MM.1S (cell line): ENCODE measurements at regions not wholly inside any gene's neighbourhood (a gene's known extent, or its start where the extent isn't known, plus 50 kb on each side); places are given as distances from the start of the nearest gene placed in this dataset.
A peak's percentile ranks its signal among the peaks of the same experiment; 100 is the strongest.

Experiments
- EZH2 ChIP-seq: fragments of 300-600 bp; sonication (generic); optimal IDR thresholded peaks from 2 replicates; pipeline ENCODE3; 2017; ENCODE audit warnings: low read depth, mild to moderate bottlenecking, antibody characterized with exemption, low read length, mixed read lengths
- EZH2phosphoT487 ChIP-seq: fragments of 300-600 bp; sonication (generic); IDR thresholded peaks from 2 replicates; pipeline ENCODE4 v1.6.1; 2018; ENCODE audit warnings: antibody characterized with exemption, low read length
- TF ChIP-seq, protein P1 (sequence below): fragments of 300-600 bp; sonication (generic); IDR thresholded peaks from 2 replicates; pipeline ENCODE4 v1.5.1; 2016; ENCODE audit warnings: antibody characterized with exemption, low read length, mixed read lengths

DNA sequence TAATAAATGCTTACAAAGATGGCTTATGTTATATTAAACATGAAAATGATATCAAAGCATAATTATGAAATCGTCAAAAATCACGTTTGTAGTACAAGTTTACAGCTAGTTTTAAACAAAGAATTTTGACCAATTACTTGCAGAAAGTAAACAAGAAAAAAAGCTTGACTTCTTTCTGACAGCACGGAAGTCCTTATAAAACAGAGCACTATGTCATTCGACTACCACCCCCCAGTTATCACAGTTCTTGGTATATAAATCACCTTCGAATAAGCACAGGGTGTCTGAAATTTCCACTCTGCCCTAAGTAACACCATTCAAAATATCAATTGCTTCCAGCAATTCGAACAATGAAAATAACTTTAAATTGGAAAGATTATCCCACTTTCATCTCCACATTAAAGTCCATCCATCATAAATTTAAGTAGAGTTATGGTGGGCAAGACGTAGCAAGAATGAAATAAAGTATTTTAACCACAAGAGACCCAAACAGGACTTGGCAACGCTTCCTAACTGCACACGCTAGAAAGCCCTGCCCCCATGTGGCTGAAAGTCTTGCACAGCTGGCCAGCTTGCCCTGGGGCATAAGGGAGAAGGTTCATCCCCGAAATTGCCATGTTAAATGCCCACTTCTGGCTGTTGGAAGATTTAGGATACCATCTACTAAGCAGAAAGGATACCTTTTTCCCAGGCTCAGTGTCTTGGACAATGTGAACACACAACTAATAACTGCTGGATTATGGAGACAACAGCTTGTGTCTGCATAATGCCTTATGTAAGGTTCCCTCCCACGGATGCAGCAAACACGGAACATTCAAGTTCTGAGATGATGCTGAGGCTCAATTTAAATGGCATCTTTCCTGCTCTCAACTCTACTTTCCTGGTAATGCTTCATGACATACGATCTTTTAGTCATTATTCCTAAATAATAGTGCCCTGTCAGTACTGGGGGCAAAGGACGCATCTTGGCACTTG, 116.4 kb upstream of the TJP1 start:
- TF ChIP-seq, protein P1, sequence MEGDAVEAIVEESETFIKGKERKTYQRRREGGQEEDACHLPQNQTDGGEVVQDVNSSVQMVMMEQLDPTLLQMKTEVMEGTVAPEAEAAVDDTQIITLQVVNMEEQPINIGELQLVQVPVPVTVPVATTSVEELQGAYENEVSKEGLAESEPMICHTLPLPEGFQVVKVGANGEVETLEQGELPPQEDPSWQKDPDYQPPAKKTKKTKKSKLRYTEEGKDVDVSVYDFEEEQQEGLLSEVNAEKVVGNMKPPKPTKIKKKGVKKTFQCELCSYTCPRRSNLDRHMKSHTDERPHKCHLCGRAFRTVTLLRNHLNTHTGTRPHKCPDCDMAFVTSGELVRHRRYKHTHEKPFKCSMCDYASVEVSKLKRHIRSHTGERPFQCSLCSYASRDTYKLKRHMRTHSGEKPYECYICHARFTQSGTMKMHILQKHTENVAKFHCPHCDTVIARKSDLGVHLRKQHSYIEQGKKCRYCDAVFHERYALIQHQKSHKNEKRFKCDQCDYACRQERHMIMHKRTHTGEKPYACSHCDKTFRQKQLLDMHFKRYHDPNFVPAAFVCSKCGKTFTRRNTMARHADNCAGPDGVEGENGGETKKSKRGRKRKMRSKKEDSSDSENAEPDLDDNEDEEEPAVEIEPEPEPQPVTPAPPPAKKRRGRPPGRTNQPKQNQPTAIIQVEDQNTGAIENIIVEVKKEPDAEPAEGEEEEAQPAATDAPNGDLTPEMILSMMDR = peak; percentile 4; the same call in 1 of the 2 replicates
- TF ChIP-seq EZH2phosphoT487 (no peak), EZH2 (no peak)
